IMR-90 (cell line): ENCODE measurements at regions not wholly inside any gene's neighbourhood (a gene's known extent, or its start where the extent isn't known, plus 50 kb on each side); places are given as distances from the start of the nearest gene placed in this dataset.

Experiments
- ATAC-seq: fragments of 200-7000 bp; cut with Tn5 transposase; 2 replicates; pipeline ENCODE4 v1.9.1; 2020; ENCODE audit warnings: low read depth, mild to moderate bottlenecking, moderate library complexity
- BruUV-seq: library from RNA; stranded (reverse); fragments of 400-500 nt; replicated peaks from 2 replicates; lab custom pipeline; 2021; lab: Mats Ljungman, UMichigan
- CTCF ChIA-PET: fragments of 300-600 bp; formaldehyde crosslinking; extraction: SDS; loops from one replicate; lab custom pipeline; 2021; ENCODE audit warnings: antibody characterized with exemption; lab: Yijun Ruan, JAX
- POLR2A ChIA-PET: fragments of 300-600 bp; sonication (Branson Sonifier 250); formaldehyde crosslinking; loops from one replicate; lab custom pipeline; 2022; ENCODE audit warnings: antibody characterized with exemption; ENCODE audit not compliant: unreplicated experiment; lab: Charles Lee
- DNase-seq: peaks from one replicate; pipeline ENCODE4 v3.0.0; 2013
- H2AFZ ChIP-seq: replicated peaks from 2 replicates; pipeline ENCODE3; 2013; ENCODE audit warnings: low read length, mild to moderate bottlenecking; ENCODE audit not compliant: poor library complexity
- H2AK5ac ChIP-seq: 2 replicates; pipeline ENCODE4 v1.6.1; 2013; ENCODE audit warnings: low read depth, low read length, inconsistent platforms
- H2AK9ac ChIP-seq: replicated peaks from 2 replicates; pipeline ENCODE3; 2013; ENCODE audit warnings: mild to moderate bottlenecking, low read depth, low read length, moderate library complexity; ENCODE audit not compliant: poor library complexity
- H2BK120ac ChIP-seq: 2 replicates; pipeline ENCODE4 v1.6.1; 2013; ENCODE audit warnings: low read depth, low read length, inconsistent platforms
- H2BK15ac ChIP-seq: 3 replicates; pipeline ENCODE4 v1.6.1; 2013; ENCODE audit warnings: low read depth, low read length, inconsistent platforms
- H2BK20ac ChIP-seq: 2 replicates; pipeline ENCODE4 v1.6.1; 2013; ENCODE audit warnings: low read depth, mild to moderate bottlenecking, inconsistent platforms, low read length, moderate library complexity
- H2BK5ac ChIP-seq: 2 replicates; pipeline ENCODE4 v1.6.1; 2013; ENCODE audit warnings: mild to moderate bottlenecking, low read depth, low read length, inconsistent platforms; ENCODE audit not compliant: poor library complexity, severe bottlenecking
- H3K14ac ChIP-seq: replicated peaks from 2 replicates; pipeline ENCODE4 v1.6.1; 2013; ENCODE audit warnings: low read depth, low read length, inconsistent platforms
- H3K18ac ChIP-seq: 2 replicates; pipeline ENCODE4 v1.6.1; 2013; ENCODE audit warnings: low read depth, low read length, control low read depth
- H3K23ac ChIP-seq: 2 replicates; pipeline ENCODE4 v1.6.1; 2013; ENCODE audit warnings: low read depth, low read length, inconsistent platforms
- H3K27ac ChIP-seq: 2 replicates; pipeline ENCODE4 v1.5.1; 2013; ENCODE audit warnings: mild to moderate bottlenecking, control low read depth, low read length; ENCODE audit not compliant: insufficient read depth
- H3K27me3 ChIP-seq: 2 replicates; pipeline ENCODE4 v1.6.1; 2013; ENCODE audit warnings: low read length; ENCODE audit not compliant: control insufficient read depth, insufficient read depth
- H3K36me3 ChIP-seq: 2 replicates; pipeline ENCODE4 v1.6.1; 2013; ENCODE audit warnings: low read length, mixed read lengths; ENCODE audit not compliant: control insufficient read depth, insufficient read depth
- H3K4ac ChIP-seq: 2 replicates; pipeline ENCODE4 v1.6.1; 2013; ENCODE audit warnings: low read depth, low read length, inconsistent platforms
- H3K4me1 ChIP-seq: 2 replicates; pipeline ENCODE4 v1.6.1; 2013; ENCODE audit warnings: low read length, mixed read lengths; ENCODE audit not compliant: control insufficient read depth, insufficient read depth
- H3K4me2 ChIP-seq: 2 replicates; pipeline ENCODE4 v1.6.1; 2013; ENCODE audit warnings: low read depth, mild to moderate bottlenecking, control low read depth, low read length, moderate library complexity
- H3K4me3 ChIP-seq: 2 replicates; pipeline ENCODE4 v1.5.1; 2013; ENCODE audit warnings: low read depth, mild to moderate bottlenecking, control low read depth, low read length, moderate library complexity; ENCODE audit not compliant: insufficient read depth
- H3K56ac ChIP-seq: 2 replicates; pipeline ENCODE4 v1.6.1; 2013; ENCODE audit warnings: low read length, inconsistent platforms; ENCODE audit not compliant: insufficient read depth; ENCODE audit errors: extremely low read depth
- H3K79me1 ChIP-seq, 2 experiments: 2 replicates each; pipeline ENCODE4 v1.6.1; 2013; ENCODE audit warnings: low read length in 2 of 2, inconsistent platforms in 1 of 2, low read depth in 1 of 2
- H3K9ac ChIP-seq: 2 replicates; pipeline ENCODE4 v1.6.1; 2013; ENCODE audit warnings: low read depth, low read length, control low read depth
- H3K9me1 ChIP-seq: 2 replicates; pipeline ENCODE4 v1.6.1; 2013; ENCODE audit warnings: low read length, inconsistent platforms; ENCODE audit not compliant: insufficient read depth
- H3K9me3 ChIP-seq: 2 replicates; pipeline ENCODE4 v1.6.1; 2013; ENCODE audit warnings: low read length; ENCODE audit not compliant: control insufficient read depth, insufficient read depth
- H4K20me1 ChIP-seq: 2 replicates; pipeline ENCODE4 v1.6.1; 2013; ENCODE audit warnings: low read length, inconsistent platforms; ENCODE audit not compliant: insufficient read depth
- H4K5ac ChIP-seq: 2 replicates; pipeline ENCODE4 v1.6.1; 2013; ENCODE audit warnings: mild to moderate bottlenecking, low read depth, low read length, control low read depth
- H4K8ac ChIP-seq, 2 experiments: 2 replicates each; pipeline ENCODE4 v1.6.1; 2013; ENCODE audit warnings: low read depth in 2 of 2, low read length in 2 of 2, control low read depth in 1 of 2, inconsistent platforms in 1 of 2
- H4K91ac ChIP-seq: 2 replicates; pipeline ENCODE4 v1.6.1; 2013; ENCODE audit warnings: low read depth, low read length, inconsistent platforms; ENCODE audit not compliant: insufficient read depth
- CHD1 ChIP-seq: IDR thresholded peaks from 2 replicates; pipeline ENCODE4 v1.6.1; 2012; ENCODE audit warnings: low read depth, low read length, improper control_type of control experiment
- MAZ ChIP-seq: IDR thresholded peaks from 2 replicates; pipeline ENCODE4 v1.6.1; 2012; ENCODE audit warnings: low read depth, mild to moderate bottlenecking, low read length, improper control_type of control experiment, moderate library complexity, borderline replicate concordance
- MXI1 ChIP-seq: IDR thresholded peaks from 2 replicates; pipeline ENCODE4 v1.6.1; 2012; ENCODE audit warnings: low read depth, mild to moderate bottlenecking, low read length, moderate library complexity, borderline replicate concordance
- POLR2A ChIP-seq: IDR thresholded peaks from 2 replicates; pipeline ENCODE4 v1.6.1; 2012; ENCODE audit warnings: mild to moderate bottlenecking, low read depth, low read length
- RAD21 ChIP-seq: IDR thresholded peaks from 2 replicates; pipeline ENCODE4 v1.6.1; 2012; ENCODE audit warnings: low read length, improper control_type of control experiment
- RCOR1 ChIP-seq: IDR thresholded peaks from 2 replicates; pipeline ENCODE4 v1.6.1; 2012; ENCODE audit warnings: mild to moderate bottlenecking, low read length, improper control_type of control experiment; ENCODE audit not compliant: insufficient replicate concordance
- RFX5 ChIP-seq: IDR thresholded peaks from 2 replicates; pipeline ENCODE4 v1.8.0; 2012; ENCODE audit warnings: low read depth, mild to moderate bottlenecking, low read length, moderate library complexity
- dilution Hi-C: fragments of 300-500 bp; cut with HindIII; formaldehyde crosslinking; loops from one replicate; pipeline ENCODE4 v1.14.3; 2018; ENCODE audit warnings: low sequenced_read_pairs; ENCODE audit not compliant: unreplicated experiment
- in situ Hi-C: fragments of 300-500 bp; cut with MboI; formaldehyde crosslinking; loops from 3 replicates; pipeline ENCODE4 v1.14.3; 2019; ENCODE audit warnings: low sequenced_read_pairs, inconsistent platforms, mixed read lengths
- intact Hi-C: fragments of 100-400 bp; cut with micrococcal nuclease; formaldehyde crosslinking; loops from 2 replicates; pipeline ENCODE4 v1.10.0; 2022
- TF ChIP-seq, protein P1 (sequence below): conservative IDR thresholded peaks from 2 replicates; pipeline ENCODE4 v1.5.1; 2012; ENCODE audit warnings: mild to moderate bottlenecking, low read depth, low read length, improper control_type of control experiment

DNA sequence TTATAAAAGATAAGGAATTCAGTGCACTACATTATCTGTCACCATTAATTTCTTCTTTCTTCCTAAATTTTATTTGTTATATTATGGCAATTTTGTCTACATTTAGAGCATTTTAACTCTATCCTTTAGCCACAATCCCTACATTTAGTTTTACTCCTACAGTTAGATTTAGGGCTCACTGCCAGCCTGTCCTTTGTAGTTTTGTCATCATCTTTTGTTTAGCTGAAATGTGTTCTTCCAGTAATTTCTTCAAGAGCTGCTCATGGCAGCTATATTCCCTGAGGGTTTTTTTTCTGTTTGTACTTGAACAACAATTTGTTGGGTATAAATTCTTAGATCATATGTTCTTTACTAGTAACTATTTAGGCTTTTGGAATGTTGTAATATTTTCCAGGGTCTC is 72.7 kb upstream of the B3GAT2 start:
- Histone ChIP-seq H3K36me3 (no peaks in the 10 kb centered on the region), H3K4me3 (no peak overlapping the region), H4K91ac (no peak overlapping the region), H2BK20ac (no peak overlapping the region), H3K9me3 (no peaks in the 10 kb centered on the region), H3K4ac (no peak overlapping the region), H3K23ac (no peak overlapping the region), H4K8ac (no peak overlapping the region), H4K20me1 (no peaks in the 10 kb centered on the region), H3K18ac (no peak overlapping the region), H3K56ac (no peak overlapping the region), H2BK120ac (no peak overlapping the region), H3K27ac (no peak overlapping the region), H2BK15ac (no peak overlapping the region), H3K4me1 (no peaks in the 10 kb centered on the region), H3K27me3 (no peaks in the 10 kb centered on the region; the same call in 1 of the 2 replicates), H3K14ac (no peak overlapping the region), H3K4me2 (no peak overlapping the region), H2AK9ac (no peak overlapping the region), H4K5ac (no peak overlapping the region), H3K79me1 (no peaks in the 10 kb centered on the region), H2AK5ac (no peak overlapping the region), H2AFZ (no peak overlapping the region), H3K9ac (no peak overlapping the region), H2BK5ac (no peak overlapping the region), H3K9me1 (no peaks in the 10 kb centered on the region)
- TF ChIP-seq CHD1, result no peak
- no peak for TF ChIP-seq MXI1
- TF ChIP-seq MAZ, result no peak
- no peak for TF ChIP-seq POLR2A
- TF ChIP-seq RCOR1, result no peak
- TF ChIP-seq RFX5, result no peak
- no peak for TF ChIP-seq RAD21
- TF ChIP-seq, protein P1, sequence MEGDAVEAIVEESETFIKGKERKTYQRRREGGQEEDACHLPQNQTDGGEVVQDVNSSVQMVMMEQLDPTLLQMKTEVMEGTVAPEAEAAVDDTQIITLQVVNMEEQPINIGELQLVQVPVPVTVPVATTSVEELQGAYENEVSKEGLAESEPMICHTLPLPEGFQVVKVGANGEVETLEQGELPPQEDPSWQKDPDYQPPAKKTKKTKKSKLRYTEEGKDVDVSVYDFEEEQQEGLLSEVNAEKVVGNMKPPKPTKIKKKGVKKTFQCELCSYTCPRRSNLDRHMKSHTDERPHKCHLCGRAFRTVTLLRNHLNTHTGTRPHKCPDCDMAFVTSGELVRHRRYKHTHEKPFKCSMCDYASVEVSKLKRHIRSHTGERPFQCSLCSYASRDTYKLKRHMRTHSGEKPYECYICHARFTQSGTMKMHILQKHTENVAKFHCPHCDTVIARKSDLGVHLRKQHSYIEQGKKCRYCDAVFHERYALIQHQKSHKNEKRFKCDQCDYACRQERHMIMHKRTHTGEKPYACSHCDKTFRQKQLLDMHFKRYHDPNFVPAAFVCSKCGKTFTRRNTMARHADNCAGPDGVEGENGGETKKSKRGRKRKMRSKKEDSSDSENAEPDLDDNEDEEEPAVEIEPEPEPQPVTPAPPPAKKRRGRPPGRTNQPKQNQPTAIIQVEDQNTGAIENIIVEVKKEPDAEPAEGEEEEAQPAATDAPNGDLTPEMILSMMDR, result no peak
- intact Hi-C loops, result no loop called here
- dilution Hi-C loops, result no loop called here
- in situ Hi-C loops, result no loop called here
- DNase-seq, result no peak
- CTCF ChIA-PET, result no interaction called here
- POLR2A ChIA-PET, result no interaction called here
- BruUV-seq, result no TSS peak
- no peak for ATAC-seq
